ENCODE measurements at regions not wholly inside any gene's neighbourhood (a gene's known extent, or its start where the extent isn't known, plus 50 kb on each side); places are given as distances from the start of the nearest gene placed in this dataset.
A peak's percentile ranks its signal among the peaks of the same experiment; 100 is the strongest.

DNA sequence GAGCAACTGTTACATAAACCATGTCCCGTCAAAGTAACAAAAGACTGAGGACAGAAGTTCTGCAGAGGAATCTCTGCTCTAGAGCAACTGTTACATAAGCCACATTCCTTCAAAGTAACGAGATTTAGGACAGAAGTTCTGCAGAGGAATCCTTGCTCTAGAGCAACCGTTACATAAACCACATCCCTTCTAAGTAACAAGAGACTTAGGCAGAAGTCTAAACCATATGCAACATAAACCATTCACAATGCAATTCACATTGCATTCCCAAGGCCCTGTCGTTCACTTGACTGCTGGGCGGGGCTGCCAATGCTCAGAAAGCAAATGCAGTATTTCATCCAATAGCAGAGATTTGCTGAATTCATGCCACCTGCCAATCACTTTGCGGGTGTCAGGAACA lies 124.4 kb upstream of the PUDP start:
- DNase-seq: no peak
- intact Hi-C loops (cut with DNase I): no loop called here

DNA sequence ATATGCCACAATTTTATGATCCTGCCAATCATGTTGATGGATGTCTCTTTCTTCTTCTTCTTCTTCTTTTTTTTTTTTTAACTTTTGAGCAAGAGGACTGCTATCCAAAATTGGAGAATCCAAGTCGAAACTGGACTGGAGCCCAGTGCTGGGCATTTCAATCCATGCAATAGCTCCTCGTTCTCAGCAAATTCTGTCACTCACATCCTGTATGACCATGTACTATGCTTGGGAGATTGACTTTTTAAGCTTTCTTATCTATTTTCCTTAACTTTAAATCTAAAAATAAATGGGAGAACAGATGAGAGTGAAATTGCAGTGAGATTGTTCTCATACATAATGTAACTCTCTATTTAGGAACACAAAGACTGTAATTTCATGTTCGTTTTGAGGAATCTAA lies 123.0 kb upstream of the PUDP start:
- no peak overlapping the region for H3K4me3 ChIP-seq
- no peaks in the 10 kb centered on the region for H3K36me3 ChIP-seq
- ATAC-seq (no peak), DNase-seq (no peak)
- H3K4me1 ChIP-seq: peaks cover 0 to 11% (median 0%) of the 10 kb centered on the region in 12 donors
- no peaks in the 10 kb centered on the region for H3K9me3 ChIP-seq
- no peak overlapping the region for H3K27ac ChIP-seq
- TF ChIP-seq, protein P1, sequence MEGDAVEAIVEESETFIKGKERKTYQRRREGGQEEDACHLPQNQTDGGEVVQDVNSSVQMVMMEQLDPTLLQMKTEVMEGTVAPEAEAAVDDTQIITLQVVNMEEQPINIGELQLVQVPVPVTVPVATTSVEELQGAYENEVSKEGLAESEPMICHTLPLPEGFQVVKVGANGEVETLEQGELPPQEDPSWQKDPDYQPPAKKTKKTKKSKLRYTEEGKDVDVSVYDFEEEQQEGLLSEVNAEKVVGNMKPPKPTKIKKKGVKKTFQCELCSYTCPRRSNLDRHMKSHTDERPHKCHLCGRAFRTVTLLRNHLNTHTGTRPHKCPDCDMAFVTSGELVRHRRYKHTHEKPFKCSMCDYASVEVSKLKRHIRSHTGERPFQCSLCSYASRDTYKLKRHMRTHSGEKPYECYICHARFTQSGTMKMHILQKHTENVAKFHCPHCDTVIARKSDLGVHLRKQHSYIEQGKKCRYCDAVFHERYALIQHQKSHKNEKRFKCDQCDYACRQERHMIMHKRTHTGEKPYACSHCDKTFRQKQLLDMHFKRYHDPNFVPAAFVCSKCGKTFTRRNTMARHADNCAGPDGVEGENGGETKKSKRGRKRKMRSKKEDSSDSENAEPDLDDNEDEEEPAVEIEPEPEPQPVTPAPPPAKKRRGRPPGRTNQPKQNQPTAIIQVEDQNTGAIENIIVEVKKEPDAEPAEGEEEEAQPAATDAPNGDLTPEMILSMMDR (IDR thresholded peaks at IDR 0.05): no peak
- no peak for TF ChIP-seq POLR2A (IDR thresholded peaks at IDR 0.05)
- H3K27me3 ChIP-seq: no peaks in the 10 kb centered on the region
- 71 to 86% (median 78%) methylated on average over 3 of the region's 3 CpGs for WGBS, 4 donors
- intact Hi-C loops (cut with DNase I): no loop called here

More for the DNA sequence above, 124.4 kb upstream of the PUDP start:
- no peaks in the 10 kb centered on the region for H3K27me3 ChIP-seq
- TF ChIP-seq, protein P1 (IDR thresholded peaks at IDR 0.05): no peak
- no peak for TF ChIP-seq POLR2A (IDR thresholded peaks at IDR 0.05)
- no peak for ATAC-seq
- H3K36me3 ChIP-seq: no peaks in the 10 kb centered on the region
- no peaks in the 10 kb centered on the region for H3K9me3 ChIP-seq
- H3K4me1 ChIP-seq: peaks cover 0 to 11% (median 0%) of the 10 kb centered on the region in 12 donors
- H3K4me3 ChIP-seq: no peak overlapping the region
- no peak overlapping the region for H3K27ac ChIP-seq
- 73 to 85% (median 81%) methylated on average over 5 to 6 of the region's 6 CpGs for WGBS, 4 donors

- H3K4me3 ChIP-seq: no peak overlapping the region
- peak overlapping the region in 1 of 12 donors; percentile 37 for H3K27ac ChIP-seq
- H3K36me3 ChIP-seq: no peaks in the 10 kb centered on the region
- intact Hi-C loops (cut with DNase I): no loop called here
- 82 to 91% (median 85%) methylated on average over 3 of the region's 3 CpGs for WGBS, 4 donors
- no peaks in the 10 kb centered on the region for H3K27me3 ChIP-seq
- DNase-seq: no peak
- no peak for ATAC-seq
- H3K4me1 ChIP-seq: peaks cover 0 to 11% (median 0%) of the 10 kb centered on the region in 12 donors
- H3K9me3 ChIP-seq: no peaks in the 10 kb centered on the region
- no peak for TF ChIP-seq POLR2A (IDR thresholded peaks at IDR 0.05)
- TF ChIP-seq, protein P1 (IDR thresholded peaks at IDR 0.05): no peak
Observed at GRCh38 chrX:7269991-7270390, 122.0 kb upstream of the PUDP start.

DNA sequence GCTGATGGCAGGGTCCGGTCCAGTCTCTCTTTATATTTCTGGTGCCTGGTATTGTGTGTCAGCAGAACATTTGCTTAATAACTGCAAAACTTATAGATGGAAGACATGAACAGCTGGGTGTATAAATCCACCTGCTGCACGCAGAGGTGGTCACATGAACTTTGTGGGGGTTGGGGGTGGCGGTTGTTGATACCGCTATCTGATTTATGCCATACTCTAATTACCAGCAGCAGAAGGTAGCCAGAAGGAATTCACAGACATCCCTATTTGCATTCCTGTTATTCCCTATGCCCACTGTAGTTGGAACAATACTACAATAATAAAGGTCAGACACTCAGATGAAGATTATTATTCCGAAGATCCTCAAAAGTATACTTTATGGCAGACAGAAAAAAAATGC lies 121.6 kb upstream of the PUDP start:
- intact Hi-C loops (cut with DNase I): no loop called here
- TF ChIP-seq POLR2A (IDR thresholded peaks at IDR 0.05): no peak
- TF ChIP-seq, protein P1 (IDR thresholded peaks at IDR 0.05): no peak
- 90 to 94% (median 93%) methylated on average over 5 of the region's 5 CpGs for WGBS, 4 donors
- H3K9me3 ChIP-seq: no peaks in the 10 kb centered on the region
- peaks cover 0 to 11% (median 0%) of the 10 kb centered on the region in 12 donors for H3K4me1 ChIP-seq
- H3K27me3 ChIP-seq: no peaks in the 10 kb centered on the region
- H3K27ac ChIP-seq: no peak overlapping the region
- no peak overlapping the region for H3K4me3 ChIP-seq
- ATAC-seq (no peak), DNase-seq (no peak)
- no peaks in the 10 kb centered on the region for H3K36me3 ChIP-seq
